GM12878 (cell line): ENCODE measurements at regions not wholly inside any gene's neighbourhood (a gene's known extent, or its start where the extent isn't known, plus 50 kb on each side); places are given as distances from the start of the nearest gene placed in this dataset.

Experiments used
- ATAC-seq: fragments of 200-7000 bp; cut with Tn5 transposase; 3 replicates; pipeline ENCODE4 v1.9.1; 2020; ENCODE audit warnings: mild to moderate bottlenecking, moderate library complexity
- BruUV-seq: library from RNA; stranded (reverse); fragments of 400-500 nt; replicated peaks from 2 replicates; lab custom pipeline; 2021; lab: Mats Ljungman, UMichigan
- CTCF ChIA-PET: fragments of 300-600 bp; sonication (Branson Sonifier 250); formaldehyde crosslinking; extraction: SDS; loops from one replicate; lab custom pipeline; 2021; ENCODE audit warnings: inconsistent platforms; lab: Yijun Ruan, JAX
- POLR2A ChIA-PET: fragments of 350-600 bp; formaldehyde crosslinking; extraction: SDS; loops from one replicate; lab custom pipeline; 2021; ENCODE audit warnings: inconsistent platforms; lab: Charles Lee
- RAD21 ChIA-PET: fragments of 300-600 bp; sonication (Branson Sonifier 250); formaldehyde crosslinking; loops from one replicate; lab custom pipeline; 2023; ENCODE audit warnings: antibody characterized with exemption; ENCODE audit not compliant: unreplicated experiment; lab: Charles Lee
- SMC1A ChIA-PET: fragments of 300-600 bp; sonication (Branson Sonifier 250); formaldehyde crosslinking; loops from one replicate; lab custom pipeline; 2023; ENCODE audit not compliant: unreplicated experiment, uncharacterized antibody; lab: Charles Lee
- DNase-seq: peaks from one replicate; pipeline ENCODE4 v3.0.0-alpha.2; 2011; ENCODE audit warnings: low read depth, low spot score
- FAIRE-seq: peaks from 3 replicates; lab custom pipeline; 2011; peaks lifted over from hg19 to GRCh38; lab: Jason Lieb, UNC
- H2AFZ ChIP-seq: 2 replicates; pipeline ENCODE4 v1.6.0; 2011; ENCODE audit warnings: low read depth, low read length, control low read depth; ENCODE audit not compliant: control insufficient read depth
- H3K27ac ChIP-seq: 2 replicates; pipeline ENCODE4 v1.5.1; 2011; ENCODE audit warnings: control low read depth; ENCODE audit not compliant: control insufficient read depth, insufficient read depth
- H3K27me3 ChIP-seq, 2 experiments: replicated peaks in 1 of 2; 2 replicates each; pipeline versions ENCODE4 v1.6.0 to v1.6.1; 2011; ENCODE audit warnings: low read length in 1 of 2; ENCODE audit not compliant: control insufficient read depth in 2 of 2, insufficient read depth in 2 of 2
- H3K36me3 ChIP-seq, 2 experiments: 2 replicates each; pipeline ENCODE4 v1.5.1; 2011; ENCODE audit warnings: low read length in 1 of 2; ENCODE audit not compliant: control insufficient read depth in 2 of 2, insufficient read depth in 2 of 2
- H3K4me1 ChIP-seq: 2 replicates; pipeline ENCODE4 v1.6.1; 2011; ENCODE audit warnings: mild to moderate bottlenecking, low read length, moderate library complexity, mixed read lengths; ENCODE audit not compliant: control insufficient read depth, insufficient read depth
- H3K4me2 ChIP-seq: 2 replicates; pipeline ENCODE4 v1.6.0; 2011; ENCODE audit warnings: control low read depth; ENCODE audit not compliant: control insufficient read depth, insufficient read depth
- H3K4me3 ChIP-seq: fragments of 200-600 bp; sonication (generic); 2 replicates; pipeline ENCODE4 v1.5.1; 2016
- H3K79me2 ChIP-seq: 2 replicates; pipeline ENCODE4 v1.6.0; 2011; ENCODE audit warnings: low read length; ENCODE audit not compliant: control insufficient read depth, insufficient read depth
- H3K9ac ChIP-seq: 2 replicates; pipeline ENCODE4 v1.8.0; 2011; ENCODE audit warnings: low read length, control low read depth, mixed read lengths; ENCODE audit not compliant: control insufficient read depth, insufficient read depth
- H3K9me3 ChIP-seq: replicated peaks from 3 replicates; pipeline ENCODE4 v1.5.1; 2011; ENCODE audit warnings: mild to moderate bottlenecking, low read length; ENCODE audit not compliant: control insufficient read depth, insufficient read depth
- H4K20me1 ChIP-seq: 2 replicates; pipeline ENCODE4 v1.6.0; 2011; ENCODE audit not compliant: control insufficient read depth, insufficient read depth
- FOXM1 ChIP-seq: IDR thresholded peaks from 2 replicates; pipeline ENCODE4 v1.6.1; 2012; ENCODE audit warnings: low read depth, mild to moderate bottlenecking, inconsistent platforms, low read length, moderate library complexity
- MYC ChIP-seq: IDR thresholded peaks from 2 replicates; pipeline ENCODE4 v1.6.1; 2011; ENCODE audit warnings: mild to moderate bottlenecking, low read length, moderate library complexity, inconsistent platforms; ENCODE audit not compliant: insufficient read depth, insufficient replicate concordance, insufficient read length, severe bottlenecking
- NFYB ChIP-seq: IDR thresholded peaks from 2 replicates; pipeline ENCODE4 v1.6.1; 2011; ENCODE audit warnings: low read depth, mild to moderate bottlenecking, low read length, improper control_type of control experiment, moderate library complexity; ENCODE audit not compliant: insufficient read depth
- SMAD5 ChIP-seq: IDR thresholded peaks from 2 replicates; pipeline ENCODE4 v1.6.1; 2016; ENCODE audit warnings: antibody characterized with exemption, low read depth
- SREBF2 ChIP-seq: IDR thresholded peaks from 2 replicates; pipeline ENCODE4 v1.6.1; 2012; ENCODE audit warnings: mild to moderate bottlenecking, low read length
- WRNIP1 ChIP-seq: IDR thresholded peaks from 2 replicates; pipeline ENCODE4 v1.6.1; 2011; ENCODE audit warnings: low read depth, low read length, improper control_type of control experiment, borderline replicate concordance
- ZNF622 ChIP-seq: fragments of 450-650 bp; IDR thresholded peaks from 2 replicates; pipeline ENCODE4 v1.6.1; 2017; ENCODE audit warnings: mild to moderate bottlenecking, inconsistent platforms
- WGBS: methylation state at CpG from one replicate; pipeline ENCODE4 v1.1.6; 2016; ENCODE audit warnings: low lambda C conversion rate; ENCODE audit not compliant: insufficient replicate concordance, insufficient coverage; ENCODE audit errors: missing lambda C conversion rate; 5-methylcytosine and 5-hydroxymethylcytosine counted together
- in situ Hi-C: fragments of 300-500 bp; cut with MboI; formaldehyde crosslinking; loops from 9 replicates; pipeline ENCODE4 v1.14.3; 2018; ENCODE audit warnings: mixed read lengths
- intact Hi-C: fragments of 100-400 bp; cut with micrococcal nuclease; formaldehyde crosslinking; loops from one replicate; pipeline ENCODE4 v1.14.2; 2022; ENCODE audit not compliant: unreplicated experiment
- TF ChIP-seq, protein P1 (sequence below): IDR thresholded peaks from 2 replicates; pipeline ENCODE4 v1.6.1; 2012; ENCODE audit warnings: low read depth, low read length, improper control_type of control experiment
- TF ChIP-seq, protein P2 (sequence below): fragments of 450-650 bp; IDR thresholded peaks from 2 replicates; pipeline ENCODE4 v1.6.1; 2014; ENCODE audit warnings: mild to moderate bottlenecking

DNA sequence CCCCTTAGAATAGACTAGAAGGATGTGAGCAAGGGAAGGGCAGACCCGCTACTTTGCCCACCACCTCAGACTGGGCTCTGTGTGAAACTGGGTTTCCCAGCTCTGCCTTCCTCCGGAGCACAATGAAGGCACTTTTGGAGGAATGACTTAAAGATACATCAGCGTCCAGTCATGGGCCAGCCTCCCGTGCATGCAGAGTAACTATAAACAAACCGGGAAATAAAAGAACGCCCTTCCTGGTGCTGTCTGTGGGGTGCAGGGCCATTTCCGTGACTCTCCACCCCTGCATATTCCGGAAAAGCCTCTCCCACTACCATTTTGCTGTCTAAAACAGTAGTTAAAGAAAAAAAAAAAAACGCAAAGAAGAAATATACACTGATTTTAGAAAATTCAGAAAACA is 165.9 kb upstream of the IRX4 start:
- BruUV-seq = no TSS peak
- H3K4me1 ChIP-seq = no peaks in the 10 kb centered on the region
- H2AFZ ChIP-seq = no peak overlapping the region
- in situ Hi-C loops (no loop called here), intact Hi-C loops (no loop called here)
- no peaks in the 10 kb centered on the region; a peak in 1 of 4 replicates for H3K27me3 ChIP-seq
- no peak overlapping the region for H3K4me2 ChIP-seq
- ChIA-PET SMC1A (no interaction called here), POLR2A (no interaction called here), CTCF (interaction anchor here (1.0 kb wide), 1 partner anchor 9 kb away, joined by 3 read pairs; no protein-coding TSS in a partner anchor), RAD21 (no interaction called here)
- H3K9ac ChIP-seq = no peak overlapping the region
- no peaks in the 10 kb centered on the region for H3K9me3 ChIP-seq
- no peak overlapping the region for H3K27ac ChIP-seq
- no peak for TF ChIP-seq SMAD5
- TF ChIP-seq, protein P1, sequence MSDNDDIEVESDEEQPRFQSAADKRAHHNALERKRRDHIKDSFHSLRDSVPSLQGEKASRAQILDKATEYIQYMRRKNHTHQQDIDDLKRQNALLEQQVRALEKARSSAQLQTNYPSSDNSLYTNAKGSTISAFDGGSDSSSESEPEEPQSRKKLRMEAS = no peak
- TF ChIP-seq MYC = no peak
- no peak for TF ChIP-seq SREBF2
- TF ChIP-seq, protein P2, sequence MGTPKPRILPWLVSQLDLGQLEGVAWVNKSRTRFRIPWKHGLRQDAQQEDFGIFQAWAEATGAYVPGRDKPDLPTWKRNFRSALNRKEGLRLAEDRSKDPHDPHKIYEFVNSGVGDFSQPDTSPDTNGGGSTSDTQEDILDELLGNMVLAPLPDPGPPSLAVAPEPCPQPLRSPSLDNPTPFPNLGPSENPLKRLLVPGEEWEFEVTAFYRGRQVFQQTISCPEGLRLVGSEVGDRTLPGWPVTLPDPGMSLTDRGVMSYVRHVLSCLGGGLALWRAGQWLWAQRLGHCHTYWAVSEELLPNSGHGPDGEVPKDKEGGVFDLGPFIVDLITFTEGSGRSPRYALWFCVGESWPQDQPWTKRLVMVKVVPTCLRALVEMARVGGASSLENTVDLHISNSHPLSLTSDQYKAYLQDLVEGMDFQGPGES = no peak
- no peak for TF ChIP-seq WRNIP1
- TF ChIP-seq ZNF622 = no peak
- no peak for TF ChIP-seq FOXM1
- TF ChIP-seq NFYB = no peak
- no peaks in the 10 kb centered on the region for H3K79me2 ChIP-seq
- H3K4me3 ChIP-seq = no peak overlapping the region
- FAIRE-seq = no peak
- no peak for ATAC-seq
- no peaks in the 10 kb centered on the region for H3K36me3 ChIP-seq
- no peaks in the 10 kb centered on the region for H4K20me1 ChIP-seq
- DNase-seq = no peak
- 16% methylated on average over 8 of the region's 9 CpGs for WGBS
